HepG2 (cell line): ENCODE measurements at regions not wholly inside any gene's neighbourhood (a gene's known extent, or its start where the extent isn't known, plus 50 kb on each side); places are given as distances from the start of the nearest gene placed in this dataset.

ENCODE experiments used
- ATAC-seq: fragments of 200-7000 bp; cut with Tn5 transposase; 3 replicates; pipeline ENCODE4 v1.9.1; 2020; ENCODE audit warnings: mild to moderate bottlenecking, moderate library complexity
- BruUV-seq: library from RNA; stranded (reverse); fragments of 400-500 nt; replicated peaks from 2 replicates; lab custom pipeline; 2021; lab: Mats Ljungman, UMichigan
- CTCF ChIA-PET: fragments of 300-600 bp; formaldehyde crosslinking; extraction: SDS; loops from one replicate; lab custom pipeline; 2021; ENCODE audit warnings: low total read pairs, inconsistent platforms, low intra/inter-chr PET ratio; lab: Yijun Ruan, JAX
- POLR2A ChIA-PET: fragments of 350-600 bp; sonication (Branson Sonifier 250); formaldehyde crosslinking; loops from one replicate; lab custom pipeline; 2020; ENCODE audit warnings: antibody characterized with exemption, inconsistent platforms; lab: Yijun Ruan, JAX
- DNase-seq: peaks from one replicate; pipeline ENCODE4 v3.0.0-alpha.2; 2015; ENCODE audit warnings: low spot score
- FAIRE-seq: peaks from 3 replicates; lab custom pipeline; 2011; peaks lifted over from hg19 to GRCh38; lab: Jason Lieb, UNC
- H2AFZ ChIP-seq: one replicate; pipeline ENCODE4 v1.6.1; 2011; ENCODE audit warnings: low read length, inconsistent platforms
- H3K27ac ChIP-seq: fragments of 300-600 bp; 3 replicates; pipeline ENCODE4 v1.8.0; 2011; ENCODE audit warnings: mixed run types, mild to moderate bottlenecking, mixed read lengths, low read length, inconsistent platforms; ENCODE audit not compliant: insufficient read depth; ENCODE audit errors: extremely low read length
- H3K27me3 ChIP-seq, 2 experiments: fragments of 200-600 bp in 1 of 2; 2 replicates in 1 of 2; 3 replicates in 1 of 2; pipeline versions ENCODE4 v1.6.0 to v1.8.0; 2011; ENCODE audit warnings: low read length in 2 of 2, mild to moderate bottlenecking in 2 of 2, moderate library complexity in 2 of 2, inconsistent platforms in 1 of 2; ENCODE audit not compliant: insufficient read depth in 2 of 2, control insufficient read depth in 1 of 2
- H3K36me3 ChIP-seq, 2 experiments: fragments of 200-600 bp in 1 of 2; replicated peaks in 1 of 2; 2 replicates in 1 of 2; 3 replicates in 1 of 2; pipeline versions ENCODE4 v1.5.1 to v1.8.0; 2011; ENCODE audit warnings: low read length in 2 of 2, inconsistent platforms in 1 of 2; ENCODE audit not compliant: insufficient read depth in 2 of 2, control insufficient read depth in 1 of 2
- H3K4me1 ChIP-seq: 2 replicates; pipeline ENCODE4 v1.5.1; 2012; ENCODE audit warnings: low read length, inconsistent platforms; ENCODE audit not compliant: insufficient read depth
- H3K4me2 ChIP-seq: 2 replicates; pipeline ENCODE4 v1.6.0; 2011; ENCODE audit warnings: low read depth, low read length, inconsistent platforms
- H3K4me3 ChIP-seq, 3 experiments: fragments of 200-600 bp in 1 of 3; sonication (generic), shearing (Covaris generic) in 1 of 3; replicated peaks in 1 of 3; 2 replicates each; pipeline ENCODE4 v1.5.1; 2011 to 2016; ENCODE audit warnings: low read length in 3 of 3, inconsistent platforms in 2 of 3, low read depth in 2 of 3, mild to moderate bottlenecking in 2 of 3, control low read depth in 1 of 3, mixed read lengths in 1 of 3; ENCODE audit not compliant: insufficient read depth in 1 of 3
- H3K79me2 ChIP-seq: one replicate; pipeline ENCODE4 v1.6.1; 2011; ENCODE audit warnings: low read length, inconsistent platforms; ENCODE audit not compliant: insufficient read depth
- H3K9ac ChIP-seq: 2 replicates; pipeline ENCODE4 v1.6.0; 2011; ENCODE audit warnings: mild to moderate bottlenecking, low read depth, low read length, inconsistent platforms; ENCODE audit not compliant: insufficient read depth
- H3K9me3 ChIP-seq: 2 replicates; pipeline ENCODE4 v1.5.1; 2012; ENCODE audit warnings: mild to moderate bottlenecking, low read length
- H4K20me1 ChIP-seq: 2 replicates; pipeline ENCODE4 v1.6.0; 2011; ENCODE audit warnings: inconsistent platforms, mild to moderate bottlenecking, low read length, moderate library complexity; ENCODE audit not compliant: insufficient read depth
- HCFC1 ChIP-seq: fragments of 150-350 bp; IDR thresholded peaks from 2 replicates; pipeline ENCODE4 v1.6.1; 2014; ENCODE audit warnings: low read depth, low read length
- HOXA3 ChIP-seq: sonication (generic); formaldehyde crosslinking; IDR thresholded peaks from 2 replicates; pipeline ENCODE4 v1.5.0; 2020; ENCODE audit warnings: missing genetic modification reagents
- KLF9 ChIP-seq: IDR thresholded peaks from 2 replicates; pipeline ENCODE4 v1.6.1; 2016; ENCODE audit warnings: low read depth
- TP53 ChIP-seq: sonication (generic); formaldehyde crosslinking; conservative IDR thresholded peaks from 2 replicates; pipeline ENCODE4 v1.4.0; 2020; ENCODE audit warnings: missing genetic modification reagents
- ZFP41 ChIP-seq: sonication (generic); formaldehyde crosslinking; IDR thresholded peaks from 2 replicates; pipeline ENCODE4 v1.4.0; 2020; ENCODE audit warnings: mild to moderate bottlenecking, missing genetic modification reagents, borderline replicate concordance
- ZNF234 ChIP-seq: sonication (generic); formaldehyde crosslinking; conservative IDR thresholded peaks from 2 replicates; pipeline ENCODE4 v1.5.1; 2020; ENCODE audit warnings: mild to moderate bottlenecking, missing genetic modification reagents
- ZNF281 ChIP-seq: sonication (generic); formaldehyde crosslinking; IDR thresholded peaks from 2 replicates; pipeline ENCODE4 v1.4.0; 2020; ENCODE audit warnings: missing genetic modification reagents, borderline replicate concordance
- ZNF503 ChIP-seq: sonication (generic); formaldehyde crosslinking; IDR thresholded peaks from 2 replicates; pipeline ENCODE4 v1.4.0; 2020; ENCODE audit warnings: missing genetic modification reagents
- WGBS: methylation state at CpG from one replicate; pipeline ENCODE4 v1.1.6; 2017; ENCODE audit warnings: low lambda C conversion rate; 5-methylcytosine and 5-hydroxymethylcytosine counted together
- in situ Hi-C: cut with HindIII; loops from 2 replicates; pipeline ENCODE4 v1.10.0; 2017; ENCODE audit warnings: low pct_unique_long_range_greater_than_20kb; ENCODE audit not compliant: extremely low pct_ligation_motif_present
- intact Hi-C: fragments of 100-400 bp; cut with micrococcal nuclease; formaldehyde crosslinking; loops from one replicate; pipeline ENCODE4 v1.10.0; 2022; ENCODE audit not compliant: unreplicated experiment
- TF ChIP-seq, protein P1 (sequence below): IDR thresholded peaks from 2 replicates; pipeline ENCODE4 v1.6.1; 2016
- TF ChIP-seq, protein P2 (sequence below): sonication (generic); formaldehyde crosslinking; IDR thresholded peaks from 2 replicates; pipeline ENCODE4 v1.5.1; 2020; ENCODE audit warnings: missing genetic modification reagents, mild to moderate bottlenecking, borderline replicate concordance
- TF ChIP-seq, protein P3 (sequence below): sonication (generic); formaldehyde crosslinking; IDR thresholded peaks from 2 replicates; pipeline ENCODE4 v1.4.0; 2020; ENCODE audit warnings: missing genetic modification reagents, mild to moderate bottlenecking, borderline replicate concordance

GRCh38 chr18:33831424-33831823, 253.4 kb downstream of the ASXL3 start (continued):
- TF ChIP-seq, protein P1, sequence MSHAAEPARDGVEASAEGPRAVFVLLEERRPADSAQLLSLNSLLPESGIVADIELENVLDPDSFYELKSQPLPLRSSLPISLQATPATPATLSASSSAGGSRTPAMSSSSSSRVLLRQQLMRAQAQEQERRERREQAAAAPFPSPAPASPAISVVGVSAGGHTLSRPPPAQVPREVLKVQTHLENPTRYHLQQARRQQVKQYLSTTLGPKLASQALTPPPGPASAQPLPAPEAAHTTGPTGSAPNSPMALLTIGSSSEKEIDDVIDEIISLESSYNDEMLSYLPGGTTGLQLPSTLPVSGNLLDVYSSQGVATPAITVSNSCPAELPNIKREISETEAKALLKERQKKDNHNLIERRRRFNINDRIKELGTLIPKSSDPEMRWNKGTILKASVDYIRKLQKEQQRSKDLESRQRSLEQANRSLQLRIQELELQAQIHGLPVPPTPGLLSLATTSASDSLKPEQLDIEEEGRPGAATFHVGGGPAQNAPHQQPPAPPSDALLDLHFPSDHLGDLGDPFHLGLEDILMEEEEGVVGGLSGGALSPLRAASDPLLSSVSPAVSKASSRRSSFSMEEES (CRISPR knock-in tag) = no peak
- TF ChIP-seq, protein P2, sequence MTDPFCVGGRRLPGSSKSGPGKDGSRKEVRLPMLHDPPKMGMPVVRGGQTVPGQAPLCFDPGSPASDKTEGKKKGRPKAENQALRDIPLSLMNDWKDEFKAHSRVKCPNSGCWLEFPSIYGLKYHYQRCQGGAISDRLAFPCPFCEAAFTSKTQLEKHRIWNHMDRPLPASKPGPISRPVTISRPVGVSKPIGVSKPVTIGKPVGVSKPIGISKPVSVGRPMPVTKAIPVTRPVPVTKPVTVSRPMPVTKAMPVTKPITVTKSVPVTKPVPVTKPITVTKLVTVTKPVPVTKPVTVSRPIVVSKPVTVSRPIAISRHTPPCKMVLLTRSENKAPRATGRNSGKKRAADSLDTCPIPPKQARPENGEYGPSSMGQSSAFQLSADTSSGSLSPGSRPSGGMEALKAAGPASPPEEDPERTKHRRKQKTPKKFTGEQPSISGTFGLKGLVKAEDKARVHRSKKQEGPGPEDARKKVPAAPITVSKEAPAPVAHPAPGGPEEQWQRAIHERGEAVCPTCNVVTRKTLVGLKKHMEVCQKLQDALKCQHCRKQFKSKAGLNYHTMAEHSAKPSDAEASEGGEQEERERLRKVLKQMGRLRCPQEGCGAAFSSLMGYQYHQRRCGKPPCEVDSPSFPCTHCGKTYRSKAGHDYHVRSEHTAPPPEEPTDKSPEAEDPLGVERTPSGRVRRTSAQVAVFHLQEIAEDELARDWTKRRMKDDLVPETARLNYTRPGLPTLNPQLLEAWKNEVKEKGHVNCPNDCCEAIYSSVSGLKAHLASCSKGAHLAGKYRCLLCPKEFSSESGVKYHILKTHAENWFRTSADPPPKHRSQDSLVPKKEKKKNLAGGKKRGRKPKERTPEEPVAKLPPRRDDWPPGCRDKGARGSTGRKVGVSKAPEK (CRISPR knock-in tag) = no peak
- no peak for TF ChIP-seq HOXA3 (CRISPR knock-in tag)
- no peak for TF ChIP-seq HCFC1
- no peak for TF ChIP-seq KLF9 (CRISPR knock-in tag)

DNA sequence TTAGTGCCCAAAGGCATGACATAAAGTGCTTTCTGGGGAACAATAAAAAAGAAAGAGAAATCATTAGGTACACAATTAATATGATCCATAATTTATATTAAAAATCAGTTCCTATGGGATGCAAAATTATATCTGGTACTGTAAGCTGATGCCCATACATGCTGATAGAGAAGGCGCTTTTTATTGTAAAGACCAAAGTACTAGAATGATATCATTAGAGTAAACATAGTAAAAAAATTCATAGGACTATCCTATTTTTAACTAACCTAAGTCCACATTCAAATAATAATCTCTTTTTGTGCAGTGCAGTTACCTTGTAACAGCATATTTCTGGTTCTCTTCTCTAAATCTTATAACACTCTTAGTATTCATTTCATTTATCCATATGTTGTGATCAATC, 252.2 kb downstream of the ASXL3 start:
- Histone ChIP-seq H3K4me3 (no peak overlapping the region), H3K36me3 (no peaks in the 10 kb centered on the region), H3K27me3 (no peaks in the 10 kb centered on the region), H3K4me2 (no peak overlapping the region), H3K9ac (no peak overlapping the region), H4K20me1 (no peaks in the 10 kb centered on the region), H3K27ac (no peak overlapping the region), H2AFZ (no peak overlapping the region), H3K9me3 (peaks cover 21% of the 10 kb centered on the region; the same call in 1 of the 2 replicates), H3K79me2 (no peaks in the 10 kb centered on the region), H3K4me1 (no peaks in the 10 kb centered on the region)
- no TSS peak for BruUV-seq
- ChIA-PET CTCF (no interaction called here), POLR2A (no interaction called here)
- DNase-seq (no peak), ATAC-seq (no peak), FAIRE-seq (no peak)
- in situ Hi-C loops = loop anchor here (25.0 kb wide), 1 partner anchor 482 kb away; no protein-coding TSS in a partner anchor
- intact Hi-C loops = no loop called here
- WGBS = 0% methylated on average over 1 of the region's 1 CpG
- TF ChIP-seq ZNF503 (CRISPR knock-in tag) (no peak), ZFP41 (no peak), ZNF281 (no peak), ZNF234 (no peak), TP53 (CRISPR knock-in tag) (no peak)
- TF ChIP-seq, protein P3, sequence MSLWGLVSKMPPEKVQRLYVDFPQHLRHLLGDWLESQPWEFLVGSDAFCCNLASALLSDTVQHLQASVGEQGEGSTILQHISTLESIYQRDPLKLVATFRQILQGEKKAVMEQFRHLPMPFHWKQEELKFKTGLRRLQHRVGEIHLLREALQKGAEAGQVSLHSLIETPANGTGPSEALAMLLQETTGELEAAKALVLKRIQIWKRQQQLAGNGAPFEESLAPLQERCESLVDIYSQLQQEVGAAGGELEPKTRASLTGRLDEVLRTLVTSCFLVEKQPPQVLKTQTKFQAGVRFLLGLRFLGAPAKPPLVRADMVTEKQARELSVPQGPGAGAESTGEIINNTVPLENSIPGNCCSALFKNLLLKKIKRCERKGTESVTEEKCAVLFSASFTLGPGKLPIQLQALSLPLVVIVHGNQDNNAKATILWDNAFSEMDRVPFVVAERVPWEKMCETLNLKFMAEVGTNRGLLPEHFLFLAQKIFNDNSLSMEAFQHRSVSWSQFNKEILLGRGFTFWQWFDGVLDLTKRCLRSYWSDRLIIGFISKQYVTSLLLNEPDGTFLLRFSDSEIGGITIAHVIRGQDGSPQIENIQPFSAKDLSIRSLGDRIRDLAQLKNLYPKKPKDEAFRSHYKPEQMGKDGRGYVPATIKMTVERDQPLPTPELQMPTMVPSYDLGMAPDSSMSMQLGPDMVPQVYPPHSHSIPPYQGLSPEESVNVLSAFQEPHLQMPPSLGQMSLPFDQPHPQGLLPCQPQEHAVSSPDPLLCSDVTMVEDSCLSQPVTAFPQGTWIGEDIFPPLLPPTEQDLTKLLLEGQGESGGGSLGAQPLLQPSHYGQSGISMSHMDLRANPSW (CRISPR knock-in tag) = no peak
